ENCODE measurements at regions not wholly inside any gene's neighbourhood (a gene's known extent, or its start where the extent isn't known, plus 50 kb on each side); places are given as distances from the start of the nearest gene placed in this dataset.

DNA sequence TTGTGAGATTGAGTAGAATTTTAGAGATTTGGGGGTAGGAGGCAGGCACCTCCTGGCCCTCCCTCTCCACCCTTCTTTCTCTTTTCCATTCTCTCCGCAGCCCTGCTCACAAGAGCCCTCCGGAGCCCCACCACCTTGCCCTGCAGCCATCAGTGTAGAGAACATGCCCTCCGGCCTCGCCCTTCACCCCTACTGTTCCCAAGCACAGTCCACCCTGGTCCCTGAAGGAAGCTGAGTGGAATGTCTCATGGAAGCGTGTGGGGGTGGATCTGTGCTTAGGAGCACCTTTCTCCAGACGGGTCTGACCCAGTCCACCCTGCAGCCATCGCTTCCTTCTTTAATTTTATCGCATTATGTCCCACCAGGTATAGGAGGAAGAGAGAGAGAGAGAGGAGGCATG is 267.1 kb downstream of the NSG2 start:
- no peak for FAIRE-seq

GRCh38 chr5:174313615-174314014 is 268.1 kb downstream of the NSG2 start:
- no peak for FAIRE-seq

- FAIRE-seq, result no peak
Measured at GRCh38 chr5:174314261-174314660, 268.8 kb downstream of the NSG2 start.

DNA sequence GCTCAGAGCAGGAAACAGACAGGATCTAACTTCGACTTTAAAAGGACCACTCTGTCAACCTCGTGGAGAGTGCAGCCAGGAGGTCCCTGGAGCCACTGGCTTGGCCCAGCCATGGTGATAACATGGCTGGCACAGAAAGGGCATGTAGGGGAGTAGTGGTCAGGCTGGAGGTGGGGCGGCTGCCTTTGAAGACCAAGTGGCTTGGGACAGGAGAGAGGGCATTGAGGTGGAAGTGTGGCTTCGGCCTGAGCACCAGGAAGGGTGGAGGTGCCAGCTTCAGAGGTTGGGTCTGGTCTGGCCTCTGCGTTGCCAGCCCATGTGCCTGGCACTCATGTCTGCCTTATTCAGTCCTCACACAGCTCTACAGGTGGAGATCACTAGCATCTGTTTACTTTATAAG is 270.0 kb downstream of the NSG2 start:
- FAIRE-seq, result no peak

DNA sequence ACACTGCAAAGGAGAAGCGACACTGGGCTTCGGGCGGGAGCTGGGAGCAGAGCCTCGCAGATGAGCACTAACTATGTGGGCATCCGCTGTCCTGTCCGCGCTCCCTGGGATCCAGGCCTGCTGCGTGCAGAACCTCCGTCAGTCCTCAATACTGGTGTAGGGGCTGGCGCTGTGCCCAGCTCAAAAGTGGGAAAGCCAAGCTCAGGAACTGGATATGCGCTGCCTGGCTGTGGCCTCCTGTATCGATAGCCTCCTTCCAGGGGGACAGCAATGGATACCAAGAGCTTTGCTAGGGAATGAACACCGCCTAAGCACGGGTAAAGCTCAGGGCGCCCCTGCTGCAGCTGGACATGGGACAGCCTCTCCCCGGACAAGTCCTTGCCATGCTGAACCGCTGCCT is 270.4 kb downstream of the NSG2 start:
- no peak for FAIRE-seq

DNA sequence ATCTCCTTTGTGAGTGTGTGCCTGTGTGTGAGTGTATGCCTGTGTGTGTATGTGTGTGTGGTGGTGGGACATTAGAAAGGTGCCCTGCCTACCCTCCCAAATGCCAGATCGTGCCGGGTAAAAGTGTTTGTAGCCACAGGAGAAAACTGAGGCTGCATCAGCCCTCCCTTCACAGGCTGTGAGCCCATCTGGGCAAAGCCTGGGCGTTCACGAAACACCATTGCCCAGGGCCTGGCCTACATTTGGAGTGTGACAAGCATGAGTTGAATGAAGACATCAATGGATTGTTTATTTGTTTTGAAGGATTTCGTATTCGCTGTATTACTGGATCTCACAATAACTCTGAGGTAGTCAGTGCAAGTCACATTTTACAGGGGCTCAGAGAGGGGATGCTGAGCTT is 270.8 kb downstream of the NSG2 start:
- no peak for FAIRE-seq

DNA sequence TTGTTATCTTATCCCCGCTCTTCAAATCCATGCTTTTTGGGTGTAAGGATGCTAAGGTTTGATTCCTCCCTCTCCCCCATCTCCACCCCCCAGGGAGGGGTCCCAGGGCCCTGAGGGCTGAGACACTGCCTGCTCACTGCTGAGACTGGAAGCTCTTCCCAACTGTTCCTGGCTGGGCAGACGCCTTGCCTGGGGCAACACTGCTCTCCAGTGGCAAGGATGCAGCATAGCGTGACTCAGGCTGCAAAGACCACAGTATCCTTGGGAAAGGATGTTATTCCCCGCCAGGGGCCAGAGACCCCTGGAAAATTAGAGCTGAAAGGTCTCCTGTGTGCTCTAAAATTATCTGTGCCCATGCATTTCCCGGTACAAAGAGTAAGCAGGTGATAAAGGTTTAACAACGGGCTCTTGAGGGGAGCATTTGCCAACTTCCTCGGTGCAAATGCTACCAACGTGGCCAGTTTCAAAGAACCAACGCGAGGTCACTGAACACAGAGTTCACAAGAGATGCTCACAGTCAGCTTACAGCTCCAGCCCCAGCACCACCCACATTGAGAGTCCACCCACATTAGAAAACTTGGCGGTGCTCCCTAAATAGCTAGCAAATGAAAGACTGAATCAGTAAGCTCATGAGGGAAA is 271.9 kb downstream of the NSG2 start:
- FAIRE-seq, result no peak

GRCh38 chr5:174318578-174318977 is 273.1 kb downstream of the NSG2 start:
- FAIRE-seq, result no peak

GRCh38 chr5:174319551-174319950 is 274.0 kb downstream of the NSG2 start:
- FAIRE-seq, result no peak

- no peak for FAIRE-seq
Measured at GRCh38 chr5:174320051-174320450, 274.5 kb downstream of the NSG2 start.

DNA sequence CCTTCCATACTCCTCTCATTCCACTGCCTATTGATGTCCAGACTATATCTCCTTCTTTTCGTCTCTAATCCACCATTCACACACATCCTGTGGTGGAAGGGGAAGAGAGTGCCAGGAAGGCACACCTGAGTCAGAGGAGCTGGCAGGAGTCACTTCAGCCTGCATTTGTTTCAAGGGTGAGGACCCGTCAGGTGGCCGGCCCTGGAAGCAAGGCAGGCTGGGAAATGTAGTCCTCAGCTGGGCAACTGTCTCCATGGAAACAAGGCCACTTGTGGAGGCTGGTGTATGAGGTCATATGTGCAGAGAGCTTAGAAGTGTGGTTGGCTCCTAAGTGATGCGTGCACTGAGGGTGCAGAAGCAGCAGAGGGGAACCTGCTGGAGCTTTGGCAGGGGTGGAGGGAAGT is 278.4 kb downstream of the NSG2 start:
- no peak for FAIRE-seq

GRCh38 chr5:174324680-174325079 is 279.2 kb downstream of the NSG2 start:
- no peak for FAIRE-seq

- no peak for FAIRE-seq
Measured at GRCh38 chr5:174325431-174325830, 279.9 kb downstream of the NSG2 start.

- no peak for FAIRE-seq
Measured at GRCh38 chr5:174325961-174326360, 280.5 kb downstream of the NSG2 start.

GRCh38 chr5:174326372-174326771 is 280.9 kb downstream of the NSG2 start:
- no peak for FAIRE-seq

DNA sequence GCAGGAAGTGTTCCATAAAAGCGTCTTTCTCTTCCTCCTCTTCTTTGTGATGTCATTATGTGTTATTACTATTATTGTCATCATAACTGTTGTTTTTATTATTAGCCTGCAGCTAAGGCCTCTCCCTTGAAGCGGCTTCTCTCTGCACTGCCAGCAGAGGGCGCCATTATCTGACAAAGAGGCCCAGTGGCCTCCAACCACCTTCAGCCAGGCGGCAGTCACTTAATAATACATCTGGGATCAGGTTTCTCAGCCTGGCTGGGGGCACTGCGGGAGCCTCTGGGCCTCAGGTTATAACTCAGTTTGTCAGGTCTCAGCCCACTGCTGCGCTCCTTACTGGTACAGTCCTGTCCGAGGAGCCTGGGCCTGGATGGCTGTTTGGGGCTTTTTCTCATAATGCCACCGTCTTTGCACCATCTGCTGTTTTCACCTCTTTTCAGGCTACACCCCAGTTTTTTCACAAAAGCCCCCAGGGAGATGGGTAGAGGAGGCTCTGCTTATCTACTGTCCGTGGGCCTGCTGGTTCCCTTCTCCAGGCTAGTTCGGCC is 281.9 kb downstream of the NSG2 start:
- peak; percentile 38 for FAIRE-seq

DNA sequence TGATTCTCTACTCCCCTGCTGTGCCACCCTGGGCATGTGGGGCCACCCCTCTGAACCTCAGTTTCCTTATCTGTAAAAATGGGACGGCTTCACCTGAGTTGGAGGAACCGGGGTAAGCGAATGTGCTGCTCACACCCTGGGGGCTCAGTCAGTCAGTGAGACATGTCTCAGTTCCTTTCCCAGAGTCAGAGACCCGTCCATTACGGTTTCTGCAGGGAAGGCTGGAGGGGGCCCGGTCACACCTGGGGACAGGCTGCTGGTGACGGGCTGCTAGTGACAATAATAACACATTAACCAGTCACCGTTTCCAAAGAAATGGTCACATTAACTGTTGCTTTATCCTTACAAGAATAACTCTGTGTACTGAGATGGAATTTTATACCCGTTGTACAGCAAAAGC is 282.4 kb downstream of the NSG2 start:
- no peak for FAIRE-seq

DNA sequence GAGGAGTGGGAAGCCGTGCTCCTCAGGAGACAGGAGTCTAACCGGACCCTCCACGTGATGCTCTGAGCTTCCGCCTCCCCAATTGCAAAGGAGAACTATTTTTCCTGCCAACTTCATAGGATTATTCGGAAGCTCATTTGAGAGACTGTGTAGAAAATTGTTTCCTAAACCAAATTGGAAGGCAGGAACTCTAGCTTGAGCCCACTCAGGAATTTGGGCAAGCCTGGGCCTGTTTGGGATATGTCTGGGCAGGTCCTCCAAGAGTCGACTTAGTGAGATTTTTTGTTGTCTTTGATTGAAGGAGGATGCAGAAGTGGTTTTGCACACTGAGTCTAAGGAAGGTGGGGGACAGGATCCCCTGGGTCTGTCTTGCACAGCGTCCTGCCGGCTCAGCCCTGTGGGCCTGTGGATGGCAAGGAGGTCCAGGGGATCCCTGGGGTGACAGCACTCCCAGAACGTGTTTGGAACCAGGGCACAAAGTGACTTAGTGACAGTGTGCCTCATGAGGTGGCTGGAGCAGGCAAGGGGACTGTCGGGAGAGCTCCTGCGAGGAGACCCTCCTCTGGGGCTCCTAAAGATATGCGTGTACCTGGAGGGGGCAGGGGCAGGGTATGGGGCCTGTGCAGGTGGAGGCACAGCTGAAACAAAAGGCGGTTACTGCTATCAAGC is 283.3 kb downstream of the NSG2 start:
- FAIRE-seq, result no peak

- no peak for FAIRE-seq
Measured at GRCh38 chr5:174329738-174330137, 284.2 kb downstream of the NSG2 start.

DNA sequence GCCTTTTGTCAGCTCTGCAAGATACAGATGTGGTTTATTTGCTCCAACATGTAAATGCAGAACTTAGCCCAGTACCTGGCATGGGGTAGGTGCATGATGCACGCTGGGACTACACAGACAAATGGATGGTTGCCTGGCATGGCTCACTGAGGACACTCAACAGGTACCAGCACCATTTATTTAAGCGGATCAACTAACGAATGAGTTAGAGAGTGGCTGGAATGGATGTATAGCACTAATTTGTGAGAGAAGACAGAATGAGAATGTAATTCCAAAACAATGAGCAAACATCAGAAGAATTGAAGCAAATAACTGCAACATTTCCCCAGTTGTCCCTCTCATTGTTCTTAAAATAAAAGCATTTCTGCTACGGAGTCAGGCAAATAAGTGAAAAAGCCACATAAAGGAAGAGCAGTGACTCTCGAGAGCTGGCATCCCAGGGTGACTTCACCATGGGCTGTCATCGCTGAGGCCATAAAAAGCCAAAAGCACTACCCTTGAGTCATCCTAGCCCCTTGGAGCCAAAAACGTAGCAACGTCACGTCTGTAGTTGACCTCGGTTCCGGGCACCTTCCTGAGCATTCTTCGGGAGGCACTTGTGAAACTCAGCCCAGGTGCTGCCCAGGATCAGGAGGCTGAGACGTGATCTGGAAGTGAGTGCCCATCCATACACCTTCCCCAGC is 290.3 kb downstream of the NSG2 start:
- FAIRE-seq, result no peak

GRCh38 chr5:174336479-174336878 is 291.0 kb downstream of the NSG2 start:
- no peak for FAIRE-seq

DNA sequence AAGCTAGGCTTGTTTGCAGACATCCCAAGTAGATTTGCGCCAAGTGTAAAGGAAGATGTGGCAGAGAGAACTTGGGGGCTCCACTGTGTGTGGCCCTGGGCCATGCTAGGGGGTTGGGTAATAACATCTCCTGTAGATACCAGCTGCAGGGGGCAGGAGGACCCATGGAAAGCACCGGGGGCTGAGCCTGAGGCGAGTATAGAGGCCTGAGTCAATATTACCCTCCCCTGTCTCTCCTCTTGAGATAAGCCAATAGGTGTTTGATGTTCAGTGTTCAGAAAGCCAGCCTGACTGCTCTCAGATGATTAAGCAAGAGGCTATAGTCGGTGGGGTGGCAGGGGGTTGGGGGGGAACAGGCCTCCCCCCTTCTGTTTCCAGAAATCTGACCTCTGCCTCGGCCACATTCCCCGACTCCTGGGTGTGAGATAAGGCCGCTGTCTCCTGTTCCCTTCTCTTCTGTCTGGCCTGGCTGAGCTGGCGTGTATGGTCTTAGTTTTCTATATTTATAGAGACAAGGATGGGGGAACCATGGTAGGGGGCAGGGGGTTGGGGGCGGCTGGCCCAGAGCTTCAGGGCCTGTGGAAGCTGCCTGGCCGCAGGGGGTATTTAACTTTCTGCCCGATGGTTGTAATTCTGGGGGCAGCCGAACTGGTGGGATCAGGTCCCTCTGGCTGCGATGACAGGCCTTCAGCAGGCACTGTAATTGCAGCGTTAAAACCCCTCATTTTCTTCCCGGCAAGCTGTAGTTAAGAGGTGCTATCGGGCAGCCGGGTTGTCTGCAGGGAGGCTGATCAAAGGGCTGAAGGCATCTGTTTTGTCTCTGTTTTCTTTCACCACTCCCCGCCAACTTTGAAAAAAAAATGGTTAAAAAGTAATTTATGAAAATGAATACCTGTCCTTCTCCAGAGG is 292.0 kb downstream of the NSG2 start:
- FAIRE-seq, result no peak

Measured in TTC549 (cell line).